D721Med (cell line): ENCODE measurements at regions not wholly inside any gene's neighbourhood (a gene's known extent, or its start where the extent isn't known, plus 50 kb on each side); places are given as distances from the start of the nearest gene placed in this dataset.
"Not testable (repeated sequence)": the region's sequence is repeated elsewhere in the genome, so short reads cannot be mapped to it uniquely, and the experiment has no call there.

Experiments used
- DNase-seq: peaks from one replicate; pipeline ENCODE4 v3.0.0; 2011; ENCODE audit warnings: low spot score; ENCODE audit not compliant: insufficient read length
- FAIRE-seq: peaks from 2 replicates; lab custom pipeline; 2011; peaks lifted over from hg19 to GRCh38; lab: Jason Lieb, UNC
- CTCF ChIP-seq: IDR thresholded peaks from 2 replicates; pipeline ENCODE4 v1.5.1; 2012; ENCODE audit warnings: mild to moderate bottlenecking, control low read depth; ENCODE audit not compliant: insufficient read depth; ENCODE audit errors: missing control alignments

GRCh38 chr3:81989758-81990157 lies 228.3 kb upstream of the GBE1 start:
- no peak for DNase-seq
- FAIRE-seq, result no peak
- no peak for TF ChIP-seq CTCF

DNA sequence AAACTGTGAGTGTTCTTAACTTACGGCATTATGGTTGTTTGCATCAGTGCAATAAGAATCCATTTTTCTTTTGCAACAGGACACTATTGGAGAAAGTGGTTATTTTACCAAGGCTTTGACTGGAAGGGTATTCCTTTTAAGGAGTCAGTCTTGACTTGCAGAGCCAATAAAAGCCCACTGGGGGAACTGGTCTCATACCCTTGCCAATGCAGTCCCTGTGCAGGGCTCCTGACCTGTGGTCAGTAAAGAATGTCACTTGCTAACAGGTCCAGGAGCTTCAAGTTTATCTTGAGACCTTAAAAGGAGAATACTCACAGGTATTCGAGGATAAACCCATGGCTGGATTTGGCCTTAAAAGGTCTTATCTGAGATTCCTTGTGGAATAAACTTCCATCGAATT lies 227.8 kb upstream of the GBE1 start:
- no peak for FAIRE-seq
- no peak for DNase-seq
- TF ChIP-seq CTCF, result no peak

- DNase-seq, FAIRE-seq: not testable (repeated sequence)
These were observed 226.0 kb upstream of the GBE1 start for GRCh38 chr3:81987412-81987811.

DNA sequence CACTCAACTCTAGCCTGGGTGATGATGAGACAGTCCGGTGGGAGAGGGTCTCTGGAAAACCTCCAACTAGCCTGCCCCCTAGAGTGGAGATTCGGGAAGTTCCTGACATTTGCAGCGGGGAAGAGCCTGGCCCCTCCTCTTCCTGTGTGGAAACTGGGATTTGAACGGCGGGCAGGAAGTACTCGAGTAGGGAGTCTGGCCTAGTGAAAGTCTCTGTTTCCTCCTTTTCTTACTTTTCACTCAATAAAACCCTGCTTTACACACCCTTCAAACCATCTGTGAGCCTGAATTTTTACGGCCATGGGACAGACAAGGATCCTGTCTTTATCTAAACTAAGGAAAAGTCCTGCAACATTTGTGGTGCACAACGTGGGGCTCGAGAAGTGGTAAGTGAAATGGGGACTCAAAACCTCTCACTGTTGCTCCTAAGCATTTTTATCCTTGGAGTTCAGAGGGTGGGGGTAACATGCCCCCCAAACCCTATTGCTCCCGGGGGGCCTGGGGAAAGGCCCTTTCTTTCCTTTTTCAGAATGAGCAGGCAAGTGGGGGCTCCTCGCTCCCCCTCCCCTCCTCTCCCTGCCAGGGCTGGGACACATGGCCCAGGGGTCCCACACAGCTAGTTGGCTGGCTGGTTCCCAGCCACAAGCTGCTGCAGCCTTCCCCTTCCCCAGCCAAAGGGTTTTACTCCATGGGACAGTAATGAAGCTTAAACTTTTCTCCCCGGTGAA lies 224.7 kb upstream of the GBE1 start:
- no peak for FAIRE-seq
- no peak for TF ChIP-seq CTCF
- no peak for DNase-seq

DNA sequence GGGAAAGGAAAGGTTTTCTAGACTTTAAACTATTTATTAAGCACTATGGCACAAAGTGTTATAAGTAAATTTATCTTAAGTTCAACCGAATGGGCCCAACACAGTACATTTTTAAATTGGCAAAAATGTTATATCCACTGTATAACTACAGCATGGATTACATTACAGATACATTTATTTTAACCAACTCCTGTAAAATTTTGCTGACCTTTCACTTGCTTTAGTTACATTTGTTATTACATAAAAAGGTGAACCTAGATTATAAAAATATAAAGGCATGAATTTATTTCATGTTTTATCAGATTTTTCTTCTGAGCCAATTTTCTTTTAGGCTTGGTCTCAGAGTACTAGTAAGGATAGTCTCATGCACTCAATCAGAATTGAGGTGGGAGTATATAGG lies 221.9 kb upstream of the GBE1 start:
- no peak for DNase-seq
- FAIRE-seq, result no peak
- no peak for TF ChIP-seq CTCF

DNA sequence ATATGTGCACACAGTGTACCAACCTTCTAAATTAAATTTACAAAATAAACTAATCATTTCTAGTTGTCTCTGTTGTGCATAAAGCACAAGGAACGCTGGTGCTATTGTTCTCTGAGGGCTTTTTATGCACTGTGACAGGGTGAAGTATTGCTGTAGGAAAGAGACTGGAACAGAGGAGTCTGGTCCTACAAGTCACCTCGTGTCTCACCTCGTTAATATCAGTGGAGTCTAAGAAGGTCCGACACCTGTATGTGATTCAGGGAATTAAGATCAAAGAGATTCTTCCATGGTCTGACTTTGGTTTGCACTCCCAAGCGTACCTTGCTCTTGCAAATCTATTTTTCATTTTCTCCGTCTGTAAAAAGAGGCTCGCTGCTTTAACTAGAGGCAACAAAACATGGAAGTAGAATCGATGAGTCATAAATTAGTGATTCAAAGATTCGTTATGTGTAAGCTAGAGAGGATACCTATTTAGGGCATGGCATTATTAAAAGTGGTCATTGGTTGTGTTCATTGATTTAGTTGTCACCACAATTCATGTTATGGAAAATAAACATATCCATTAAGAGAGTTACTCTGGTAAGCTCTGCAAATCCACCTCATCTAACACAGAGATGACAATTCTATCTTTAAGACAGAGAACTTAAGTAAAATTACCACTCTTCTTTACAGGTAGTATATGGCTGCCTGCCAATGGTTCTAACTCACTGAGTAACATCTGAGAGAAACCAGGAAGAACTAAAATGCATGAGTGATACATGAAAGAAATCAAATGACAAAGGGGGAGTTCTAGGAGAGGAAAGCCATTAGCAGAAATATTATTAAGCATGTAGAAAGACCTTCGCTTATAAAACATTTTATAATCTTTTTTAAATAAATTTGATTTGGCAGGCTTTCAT lies 219.4 kb upstream of the GBE1 start:
- FAIRE-seq, result peak; percentile 21
- no peak for DNase-seq
- TF ChIP-seq CTCF, result no peak

DNA sequence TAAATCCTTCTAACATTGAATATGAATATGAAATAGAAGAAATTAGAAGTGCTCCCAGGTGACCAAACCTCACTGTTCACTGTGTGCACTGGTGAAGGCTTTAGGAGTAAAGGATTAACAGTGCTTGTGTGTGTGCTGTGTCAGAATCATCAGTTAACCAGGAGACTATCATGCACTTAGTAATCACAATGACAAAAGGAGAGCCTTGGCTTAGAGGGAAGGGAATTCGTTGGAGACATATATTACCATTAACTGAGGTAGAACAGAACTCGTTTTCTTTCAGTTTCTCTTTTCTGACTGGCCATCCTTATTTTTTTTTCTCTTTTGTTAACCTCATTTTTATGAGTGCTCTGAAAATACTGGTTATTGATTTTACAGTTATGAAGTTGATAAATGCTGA lies 213.3 kb upstream of the GBE1 start:
- DNase-seq (no peak), FAIRE-seq (no peak)
- no peak for TF ChIP-seq CTCF
